ENCODE measurements at regions not wholly inside any gene's neighbourhood (a gene's known extent, or its start where the extent isn't known, plus 50 kb on each side); places are given as distances from the start of the nearest gene placed in this dataset.

GRCh38 chr7:138282997-138283396 lies 177.1 kb upstream of the TRIM24 start:
- in situ Hi-C loops (cut with MboI; ENCODE audit: low sequenced_read_pairs in 4 of 4): no loop called here
- DNase-seq: no peak
- Histone ChIP-seq H3K4me3 (no peak overlapping the region), H3K27me3 (no peaks in the 10 kb centered on the region), H3K36me3 (no peaks in the 10 kb centered on the region), H3K4me1 (no peaks in the 10 kb centered on the region), H3K9me3 (no peaks in the 10 kb centered on the region), H3K27ac (no peak overlapping the region)
- no peak for ATAC-seq
- TF ChIP-seq POLR2A (IDR thresholded peaks at IDR 0.05) (no peak), CTCF (IDR thresholded peaks at IDR 0.05 in 4 of 5, conservative IDR thresholded peaks at IDR 0.05 in 1 of 5) (no peak)
- intact Hi-C loops (cut with DNase I; ENCODE audit: low total_unique reads): no loop called here

GRCh38 chr7:138285129-138285528 lies 174.9 kb upstream of the TRIM24 start:
- no peaks in the 10 kb centered on the region for H3K36me3 ChIP-seq
- no peak overlapping the region for H3K27ac ChIP-seq
- intact Hi-C loops (cut with DNase I; ENCODE audit: low total_unique reads) (no loop called here), in situ Hi-C loops (cut with MboI; ENCODE audit: low sequenced_read_pairs in 4 of 4) (no loop called here)
- TF ChIP-seq POLR2A (IDR thresholded peaks at IDR 0.05) (no peak), CTCF (IDR thresholded peaks at IDR 0.05 in 4 of 5, conservative IDR thresholded peaks at IDR 0.05 in 1 of 5) (no peak)
- ATAC-seq (no peak), DNase-seq (no peak)
- H3K27me3 ChIP-seq: no peaks in the 10 kb centered on the region
- H3K9me3 ChIP-seq: no peaks in the 10 kb centered on the region
- no peak overlapping the region for H3K4me3 ChIP-seq
- no peaks in the 10 kb centered on the region for H3K4me1 ChIP-seq

GRCh38 chr7:138286846-138287245 lies 173.2 kb upstream of the TRIM24 start:
- in situ Hi-C loops (cut with MboI; ENCODE audit: low sequenced_read_pairs in 4 of 4) (no loop called here), intact Hi-C loops (cut with DNase I; ENCODE audit: low total_unique reads) (no loop called here)
- ATAC-seq: no peak

GRCh38 chr7:138287549-138287948 lies 172.5 kb upstream of the TRIM24 start:
- Histone ChIP-seq H3K36me3 (no peaks in the 10 kb centered on the region), H3K27ac (no peak overlapping the region), H3K27me3 (no peaks in the 10 kb centered on the region), H3K4me3 (no peak overlapping the region), H3K9me3 (no peaks in the 10 kb centered on the region), H3K4me1 (no peaks in the 10 kb centered on the region)
- DNase-seq (no peak), ATAC-seq (no peak)
- TF ChIP-seq CTCF (IDR thresholded peaks at IDR 0.05 in 4 of 5, conservative IDR thresholded peaks at IDR 0.05 in 1 of 5) (no peak), POLR2A (IDR thresholded peaks at IDR 0.05) (no peak)
- intact Hi-C loops (cut with DNase I; ENCODE audit: low total_unique reads) (no loop called here), in situ Hi-C loops (cut with MboI; ENCODE audit: low sequenced_read_pairs in 4 of 4) (no loop called here)

More at GRCh38 chr7:138286846-138287245, 173.2 kb upstream of the TRIM24 start:
- no peaks in the 10 kb centered on the region for H3K36me3 ChIP-seq
- no peak for DNase-seq
- H3K4me1 ChIP-seq: no peaks in the 10 kb centered on the region
- no peak for TF ChIP-seq POLR2A (IDR thresholded peaks at IDR 0.05)
- TF ChIP-seq CTCF (IDR thresholded peaks at IDR 0.05 in 4 of 5, conservative IDR thresholded peaks at IDR 0.05 in 1 of 5): no peak
- H3K27me3 ChIP-seq: no peaks in the 10 kb centered on the region
- H3K4me3 ChIP-seq: no peak overlapping the region
- H3K9me3 ChIP-seq: no peaks in the 10 kb centered on the region
- H3K27ac ChIP-seq: no peak overlapping the region

GRCh38 chr7:138289082-138289481 lies 171.0 kb upstream of the TRIM24 start:
- Histone ChIP-seq H3K4me1 (no peaks in the 10 kb centered on the region), H3K4me3 (no peak overlapping the region), H3K27me3 (no peaks in the 10 kb centered on the region), H3K27ac (no peak overlapping the region), H3K9me3 (no peaks in the 10 kb centered on the region), H3K36me3 (no peaks in the 10 kb centered on the region)
- no peak for DNase-seq
- in situ Hi-C loops (cut with MboI; ENCODE audit: low sequenced_read_pairs in 4 of 4) (no loop called here), intact Hi-C loops (cut with DNase I; ENCODE audit: low total_unique reads) (no loop called here)
- ATAC-seq: no peak
- no peak for TF ChIP-seq POLR2A (IDR thresholded peaks at IDR 0.05)
- TF ChIP-seq CTCF (IDR thresholded peaks at IDR 0.05 in 4 of 5, conservative IDR thresholded peaks at IDR 0.05 in 1 of 5): no peak
